ENCODE measurements at regions not wholly inside any gene's neighbourhood (a gene's known extent, or its start where the extent isn't known, plus 50 kb on each side); places are given as distances from the start of the nearest gene placed in this dataset.

DNA sequence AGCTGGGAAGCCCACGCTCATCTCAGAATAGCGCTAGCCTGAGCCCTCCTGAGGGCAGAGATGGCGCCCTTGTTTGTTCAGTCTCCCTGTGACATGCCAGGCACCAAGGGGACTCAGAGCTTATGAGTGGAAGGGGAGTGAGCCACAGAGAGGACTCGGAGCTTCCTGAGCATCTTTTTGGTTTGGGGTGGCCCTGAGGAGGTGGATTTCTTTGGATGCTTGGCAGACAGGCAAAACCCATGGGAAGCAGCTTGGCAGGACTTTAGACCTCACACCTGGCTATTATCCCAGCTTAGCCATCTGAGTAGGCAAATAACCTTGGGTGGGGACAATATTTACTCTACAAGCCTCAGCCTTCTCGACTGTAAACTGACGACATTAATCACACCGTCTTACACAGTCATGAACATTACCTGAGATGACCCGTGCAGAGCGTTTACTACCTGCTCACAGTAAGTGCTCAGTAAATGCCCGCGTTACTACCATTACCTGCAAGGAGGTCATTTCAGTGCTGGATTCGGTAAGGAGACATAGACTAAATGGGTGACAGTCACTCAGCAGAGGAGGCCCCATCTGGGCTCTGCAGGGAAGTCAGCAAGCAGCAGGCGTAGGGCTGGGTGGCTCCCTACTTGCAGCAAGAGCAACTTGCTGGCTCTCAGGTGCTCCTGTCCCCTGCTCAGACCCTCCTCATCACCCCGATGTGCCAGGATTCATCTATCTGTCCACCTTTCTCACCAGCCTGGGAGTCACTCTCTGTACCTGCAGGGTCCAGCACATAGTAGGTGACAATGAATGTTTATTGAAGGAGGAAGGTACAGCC, 54.9 kb downstream of the KLHDC7A start:
- no peak for DNase-seq (ENCODE audit: low read depth in 1 of 2, low spot score in 1 of 2)

DNA sequence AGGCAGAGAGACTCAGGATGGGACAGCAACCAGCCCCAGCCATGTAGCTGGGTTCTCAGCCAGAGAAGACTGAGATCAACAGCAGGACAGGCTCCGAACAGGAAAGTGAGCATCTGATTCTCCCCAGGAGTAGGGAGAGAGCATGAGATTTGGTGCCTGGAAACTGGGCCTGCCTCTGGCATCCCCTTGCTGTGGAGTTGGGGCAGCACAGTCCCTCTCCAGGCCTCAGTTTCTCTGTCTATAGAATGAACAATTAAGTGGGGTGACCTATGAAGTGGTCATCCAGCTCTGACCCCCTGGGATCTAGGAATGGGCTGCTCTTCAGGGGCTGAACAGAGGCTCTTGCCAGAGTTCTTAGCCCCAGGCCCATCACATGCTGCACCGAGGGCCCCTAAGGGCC, 55.6 kb downstream of the KLHDC7A start:
- no peak for DNase-seq (ENCODE audit: low read depth in 1 of 2, low spot score in 1 of 2)

DNA sequence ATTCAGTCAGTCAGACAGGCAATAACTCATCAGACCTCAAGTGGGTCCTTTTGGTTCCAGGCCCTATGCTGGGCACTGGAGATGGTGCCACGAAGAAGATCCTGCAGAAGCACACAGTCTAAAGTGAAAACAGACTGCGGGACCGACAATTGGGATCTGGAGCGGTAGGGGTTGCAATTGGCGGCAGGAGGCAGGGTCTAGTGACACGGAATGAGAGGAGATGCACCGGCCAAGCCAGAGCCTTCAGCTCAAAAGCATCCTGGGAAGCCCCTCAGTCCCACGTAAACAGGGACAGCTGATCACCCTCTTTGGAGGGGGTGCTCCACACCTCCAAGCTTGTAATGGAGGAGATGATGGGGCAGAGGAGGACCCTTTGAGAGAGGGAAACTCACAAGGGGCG, 56.2 kb downstream of the KLHDC7A start:
- DNase-seq (ENCODE audit: low read depth in 1 of 2, low spot score in 1 of 2) = no peak

DNA sequence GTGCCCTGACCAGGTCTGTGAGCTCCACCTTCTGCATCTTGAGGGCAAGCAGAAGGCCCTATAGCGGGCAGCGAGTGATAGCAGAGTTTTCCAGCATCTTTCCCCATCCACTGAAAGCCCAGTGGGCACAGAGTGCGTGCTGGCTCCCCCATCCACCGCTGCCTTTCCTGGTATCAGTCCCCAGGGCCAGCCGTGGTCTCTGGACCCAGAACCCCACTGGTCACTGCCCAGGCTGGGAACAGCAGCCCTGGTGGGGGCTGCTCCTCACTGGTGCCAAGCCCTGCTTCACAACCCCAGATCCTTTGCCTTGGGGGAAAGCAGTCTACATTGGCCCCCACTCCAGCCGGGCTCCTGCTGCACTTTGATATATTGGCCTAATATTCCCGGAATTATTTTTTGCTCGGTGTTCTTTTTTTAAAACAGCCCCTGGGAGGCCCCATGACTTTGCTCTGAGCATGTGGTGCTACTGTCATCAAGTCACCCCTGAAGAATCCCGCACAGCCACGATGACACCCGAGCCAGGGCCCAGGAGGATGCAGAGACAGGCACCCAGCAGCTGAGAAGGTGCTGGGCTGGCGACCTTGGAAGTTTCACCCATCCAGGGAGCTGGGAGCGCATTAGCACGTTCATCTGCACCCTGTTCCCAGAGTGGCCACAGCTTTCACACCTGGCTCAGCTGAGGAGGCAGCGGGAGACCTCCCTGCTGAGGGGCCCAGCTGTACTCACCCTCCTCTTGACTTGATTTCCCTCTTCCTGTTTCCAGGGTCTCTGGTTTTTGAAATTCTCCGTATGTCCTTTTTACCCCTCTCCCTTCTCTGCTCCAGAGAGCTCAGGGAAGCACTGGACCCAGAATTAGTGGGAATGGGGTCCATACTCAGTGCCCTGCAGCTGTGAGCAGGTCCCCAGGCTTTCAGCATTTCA, 56.9 kb downstream of the KLHDC7A start:
- DNase-seq (ENCODE audit: low read depth in 1 of 2, low spot score in 1 of 2) = no peak

DNA sequence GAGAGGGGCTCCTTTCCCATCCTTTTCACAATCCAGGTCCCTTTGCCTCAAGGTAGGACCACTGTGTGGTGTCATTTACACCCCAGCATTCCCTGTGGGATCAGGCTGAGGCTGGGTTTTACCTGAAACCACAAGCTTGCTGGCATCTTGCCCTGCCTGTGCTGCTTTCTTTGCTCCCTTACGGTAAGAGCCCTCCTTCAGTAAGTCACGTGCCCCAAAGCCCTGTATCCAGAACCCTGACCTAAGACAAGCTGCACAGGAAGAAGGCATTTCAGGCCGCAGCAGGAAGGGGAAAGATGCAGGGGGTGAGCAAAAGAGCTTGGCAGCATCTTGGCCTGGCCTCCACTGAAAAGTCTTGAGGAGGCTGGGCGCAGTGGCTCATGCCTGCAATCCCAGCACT, 58.4 kb downstream of the KLHDC7A start:
- no peak for DNase-seq (ENCODE audit: low read depth in 1 of 2, low spot score in 1 of 2)

DNA sequence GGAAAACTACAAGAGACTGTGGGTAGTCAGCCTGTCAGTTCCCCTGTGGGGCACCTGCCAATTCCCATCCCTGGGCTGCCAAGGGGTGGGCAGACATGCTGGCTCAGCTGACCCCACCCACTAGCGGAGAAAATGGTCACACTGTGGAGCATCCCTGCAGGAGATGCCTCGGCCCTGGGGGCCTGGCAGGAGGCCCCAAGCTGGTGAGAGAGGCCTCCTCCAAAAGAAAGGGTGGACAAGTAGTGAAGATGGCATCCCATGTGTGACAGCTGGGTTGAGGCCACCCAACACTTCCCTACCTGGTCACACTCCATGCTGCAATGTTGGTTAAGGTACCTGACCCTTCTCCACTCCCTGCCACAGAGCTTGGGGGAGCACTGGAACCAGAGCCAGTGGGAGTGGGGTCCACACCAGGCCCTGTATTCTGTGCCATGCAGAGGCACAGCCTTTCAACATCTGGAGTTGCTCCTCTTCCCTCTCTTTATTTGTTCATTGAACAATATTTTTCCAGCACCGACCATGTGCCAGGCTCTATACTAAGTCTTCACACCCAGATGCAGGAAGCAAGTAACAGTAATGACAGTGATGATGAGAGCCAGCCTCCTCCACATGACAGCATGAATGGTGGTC, 59.5 kb downstream of the KLHDC7A start:
- DNase-seq (ENCODE audit: low read depth in 1 of 2, low spot score in 1 of 2) = no peak

DNA sequence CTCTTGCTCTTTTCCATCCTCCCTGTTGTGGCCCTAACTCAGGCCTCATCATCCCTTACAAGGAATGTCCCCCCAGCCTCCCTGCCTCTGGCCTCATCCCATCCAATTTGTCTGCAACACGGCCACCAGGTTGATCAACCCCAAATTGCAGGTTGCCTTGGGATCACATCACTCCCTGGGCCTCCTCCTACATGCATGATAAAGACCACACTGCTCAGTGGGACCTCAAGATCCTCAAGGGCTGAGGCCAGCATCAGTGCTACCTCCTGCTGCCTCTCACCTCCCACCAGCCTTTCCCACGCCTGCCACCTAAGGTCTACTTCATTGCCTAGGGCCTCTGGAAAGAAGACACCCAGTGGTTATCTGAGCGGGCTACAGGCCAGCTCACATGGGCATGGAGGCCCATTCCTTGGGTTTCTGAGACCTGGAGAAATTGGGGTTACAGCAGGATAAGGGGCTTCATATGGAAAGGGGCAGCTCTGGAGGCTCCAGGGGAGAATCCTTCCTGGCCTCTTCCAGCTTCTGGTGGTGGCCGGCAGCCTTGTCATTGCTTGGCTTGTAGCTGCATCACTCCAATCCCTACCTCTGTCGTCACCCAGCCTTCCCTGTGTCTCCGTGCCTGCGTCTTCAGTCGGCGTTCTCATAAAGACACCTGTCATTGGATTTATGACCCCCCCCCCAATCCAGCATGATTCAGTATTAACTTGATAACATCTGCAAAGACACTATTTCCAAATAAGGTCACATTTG, 60.5 kb downstream of the KLHDC7A start:
- no peak for DNase-seq (ENCODE audit: low read depth in 1 of 2, low spot score in 1 of 2)

DNA sequence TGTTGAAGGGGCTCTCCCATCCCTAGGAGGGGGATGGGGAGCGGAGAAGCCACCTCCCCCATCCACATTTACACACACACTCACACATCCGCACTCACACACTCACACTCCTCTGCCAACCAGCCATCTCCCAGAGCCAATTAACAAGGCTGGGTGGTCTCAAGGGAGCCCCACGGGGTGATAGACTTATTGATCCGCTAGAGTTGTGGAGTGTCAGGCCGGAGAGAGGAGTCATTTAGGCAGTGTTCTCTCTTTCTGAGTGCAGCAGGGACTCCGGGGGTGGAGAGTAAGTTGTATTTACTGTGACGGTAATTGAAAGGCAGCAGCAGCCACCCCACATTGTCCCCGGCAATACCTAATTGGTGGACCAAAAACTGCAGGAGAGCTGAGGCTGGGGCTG, 61.6 kb downstream of the KLHDC7A start:
- DNase-seq (ENCODE audit: low read depth in 1 of 2, low spot score in 1 of 2) = no peak

DNA sequence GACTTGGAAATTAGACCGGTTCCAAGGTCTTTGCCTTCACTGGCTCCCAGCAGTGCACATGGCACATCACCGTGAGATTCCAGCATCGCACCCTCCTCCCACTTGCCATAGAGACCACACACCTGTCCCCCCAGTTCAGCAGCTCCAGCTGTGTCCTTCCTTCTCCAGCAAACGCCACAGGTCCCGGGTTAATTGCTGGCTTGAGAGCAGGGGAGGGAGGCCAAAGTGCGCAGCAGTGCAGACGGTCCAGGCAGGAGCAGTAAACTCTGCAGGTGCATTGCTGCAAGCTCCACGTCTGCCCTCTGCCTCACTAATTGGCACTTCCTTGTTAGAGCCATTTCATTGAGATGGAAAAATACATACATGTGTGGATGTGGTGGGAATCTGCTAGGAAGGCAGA, 65.3 kb downstream of the KLHDC7A start:
- DNase-seq (ENCODE audit: low read depth in 1 of 2, low spot score in 1 of 2) = no peak

DNA sequence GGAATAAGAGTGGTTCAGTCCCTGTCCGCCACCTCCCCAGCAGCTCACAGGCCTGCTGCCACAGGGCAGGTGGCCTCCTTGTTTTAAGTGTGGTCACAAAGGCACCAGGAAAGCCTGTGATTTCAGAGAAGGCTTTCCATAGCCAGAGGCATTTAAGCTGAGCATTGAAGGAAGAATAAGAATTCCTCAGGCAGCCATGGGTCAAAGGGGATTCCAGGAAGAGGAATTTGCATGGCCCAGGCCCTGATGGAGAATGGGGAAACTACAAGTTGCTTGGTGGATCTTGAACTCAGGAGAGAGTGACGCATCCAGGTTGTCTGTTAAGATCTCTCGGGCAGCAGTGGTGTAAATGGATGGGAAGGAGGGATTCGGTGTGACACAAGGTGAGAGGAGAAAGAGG, 66.7 kb downstream of the KLHDC7A start:
- DNase-seq (ENCODE audit: low read depth in 1 of 2, low spot score in 1 of 2) = no peak

DNA sequence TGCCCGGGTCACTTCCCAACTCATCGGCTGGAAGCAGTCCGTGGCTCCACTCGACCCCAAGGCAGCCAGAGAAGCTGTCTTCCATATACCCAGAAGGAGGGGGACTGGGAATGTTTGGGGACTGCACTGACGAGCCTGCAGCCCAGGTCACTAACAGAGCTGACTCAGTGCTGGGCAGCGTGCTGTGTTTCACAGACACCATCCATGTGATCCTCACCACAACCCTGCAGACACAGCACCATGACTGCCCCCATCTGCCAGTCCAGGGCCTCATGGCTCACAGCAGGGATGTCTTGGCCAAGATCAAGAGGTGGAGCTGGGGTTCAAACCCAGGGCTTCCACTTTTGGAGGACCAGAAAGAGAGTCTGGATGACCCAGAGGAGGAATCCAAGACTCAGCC, 67.9 kb downstream of the KLHDC7A start:
- no peak for DNase-seq (ENCODE audit: low read depth in 1 of 2, low spot score in 1 of 2)

DNA sequence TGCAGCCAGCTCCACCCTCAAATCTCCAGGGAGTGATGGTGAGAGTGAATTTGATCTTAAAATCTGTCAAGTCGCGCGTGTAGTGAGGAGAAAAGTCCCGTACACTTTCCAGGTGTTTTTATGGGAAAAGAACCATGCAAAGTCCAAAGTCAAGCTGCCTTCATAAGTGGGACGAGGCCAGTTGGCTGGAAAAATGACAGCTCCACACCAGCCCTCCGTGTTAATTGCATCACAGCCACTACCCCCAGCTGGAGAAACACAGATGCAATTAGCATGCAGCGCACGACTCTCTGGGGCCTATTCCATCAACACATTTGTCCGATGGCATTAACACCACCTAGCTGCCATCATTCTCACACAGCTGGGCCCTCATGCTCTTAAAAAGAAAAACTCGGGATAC, 68.4 kb downstream of the KLHDC7A start:
- DNase-seq (ENCODE audit: low read depth in 1 of 2, low spot score in 1 of 2) = no peak

DNA sequence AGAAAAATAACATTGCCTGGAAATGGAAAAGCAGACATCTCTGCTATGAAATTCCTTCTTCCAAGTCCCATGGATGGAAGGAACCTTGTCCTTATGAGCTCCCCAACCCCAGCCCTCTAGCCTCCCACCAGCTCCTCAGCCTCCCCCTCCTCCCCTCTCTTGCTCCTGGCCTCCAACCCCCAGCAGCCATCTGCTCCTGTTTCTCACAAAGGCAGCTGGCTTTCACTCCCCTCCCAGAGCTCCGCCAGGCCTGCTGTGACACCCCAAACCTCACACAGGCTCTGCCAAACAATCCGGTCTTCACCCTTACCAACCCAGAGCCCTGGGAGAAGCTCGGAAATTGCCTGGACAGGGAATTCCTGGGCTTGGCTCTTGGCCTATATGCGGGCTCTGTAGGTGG, 69.2 kb downstream of the KLHDC7A start:
- DNase-seq (ENCODE audit: low read depth in 1 of 2, low spot score in 1 of 2) = no peak

DNA sequence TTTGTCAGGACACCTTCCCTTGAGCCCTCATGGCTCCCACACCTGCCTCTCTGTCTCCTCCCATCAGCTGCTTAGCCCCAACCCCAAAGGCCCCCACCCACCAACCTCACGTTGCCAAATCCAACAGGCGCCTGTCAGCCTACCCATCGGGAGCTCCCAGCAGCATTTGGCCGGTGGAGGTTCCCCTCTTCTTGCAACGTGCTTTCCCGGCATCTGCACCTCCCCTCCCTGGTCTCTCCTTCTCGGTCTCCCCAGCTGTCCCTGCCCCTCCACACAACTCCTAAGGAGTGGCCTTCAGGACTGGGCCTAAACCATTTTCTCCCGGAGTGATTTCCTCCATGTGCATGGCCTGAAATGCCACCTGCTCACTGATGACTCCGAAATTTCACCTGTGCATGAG, 71.9 kb downstream of the KLHDC7A start:
- DNase-seq (ENCODE audit: low read depth in 1 of 2, low spot score in 1 of 2) = no peak

DNA sequence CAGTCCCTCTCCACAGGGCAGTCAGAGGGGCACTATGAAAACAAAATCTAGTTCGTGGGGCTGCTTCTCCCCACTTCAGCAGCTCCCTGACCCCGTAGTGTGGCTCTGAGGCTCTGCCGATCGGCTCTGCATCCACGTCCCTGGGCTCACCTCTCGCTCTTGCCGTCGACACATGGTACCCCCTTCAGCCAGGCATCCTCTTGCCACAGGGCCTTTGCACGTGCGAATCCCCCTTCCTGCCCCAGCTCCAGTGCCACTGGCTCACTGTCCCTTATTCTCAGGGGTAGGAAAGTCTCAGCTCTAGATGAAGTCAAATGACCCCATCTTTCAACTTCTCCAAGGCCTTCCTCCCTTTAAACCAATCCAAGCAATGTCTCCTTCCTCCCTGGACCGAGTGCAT, 72.7 kb downstream of the KLHDC7A start:
- DNase-seq (ENCODE audit: low read depth in 1 of 2, low spot score in 1 of 2) = no peak

DNA sequence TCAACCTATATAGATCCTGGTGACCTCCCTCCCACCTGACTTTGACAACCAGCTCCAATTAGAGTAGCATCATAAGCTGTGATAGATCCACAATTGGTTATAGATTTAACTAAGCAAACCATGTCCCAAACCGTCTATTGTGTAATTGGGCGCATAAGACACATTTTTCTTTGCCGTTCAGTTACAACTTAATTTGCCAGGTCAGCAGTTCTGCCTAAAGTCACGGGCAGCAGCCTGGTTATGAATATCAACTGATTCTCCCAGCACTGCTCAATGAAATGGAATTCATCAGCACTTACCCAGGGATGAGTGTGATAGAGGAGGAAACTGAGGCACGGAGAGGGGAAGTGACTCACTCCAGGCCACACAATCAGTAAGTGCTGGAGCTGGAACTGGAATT, 73.4 kb downstream of the KLHDC7A start:
- no peak for DNase-seq (ENCODE audit: low read depth in 1 of 2, low spot score in 1 of 2)

DNA sequence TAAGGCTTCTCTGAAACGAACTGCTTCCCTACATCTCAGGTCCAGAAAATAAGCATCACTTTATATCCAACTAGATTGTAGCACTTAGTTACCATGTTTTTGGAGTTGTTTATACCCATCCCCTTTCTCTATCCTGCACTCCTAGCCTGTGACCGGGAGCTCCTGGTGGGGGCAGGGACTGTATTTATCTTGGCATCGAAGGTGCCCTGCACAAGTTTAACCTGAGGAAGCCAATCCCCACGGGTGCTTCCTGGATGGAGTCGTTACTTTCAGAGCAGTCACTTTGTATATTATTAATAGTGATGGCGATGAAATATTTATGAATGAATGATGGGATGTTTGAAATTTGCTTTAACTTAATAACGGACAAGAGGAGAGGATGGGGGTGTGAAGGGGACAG, 73.9 kb downstream of the KLHDC7A start:
- DNase-seq (ENCODE audit: low read depth in 1 of 2, low spot score in 1 of 2) = no peak

DNA sequence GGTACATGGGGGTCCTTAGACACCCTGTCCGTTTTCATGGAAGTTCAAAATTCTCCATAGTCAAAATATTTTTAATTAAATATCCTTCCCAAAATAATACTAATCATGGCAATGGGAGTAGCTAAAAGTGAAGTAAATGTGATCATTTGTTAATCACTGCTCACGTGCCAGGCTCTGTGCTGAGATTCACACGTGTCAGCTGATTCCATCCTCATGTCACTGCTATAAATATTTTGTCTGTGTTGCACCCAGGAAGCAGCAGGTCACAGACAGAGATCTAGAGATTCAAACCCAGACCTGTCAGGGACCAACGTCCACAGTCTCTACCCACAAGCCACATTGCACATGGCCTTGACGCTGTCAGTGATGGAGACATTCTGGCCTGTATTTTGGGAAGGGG, 74.3 kb downstream of the KLHDC7A start:
- DNase-seq (ENCODE audit: low read depth in 1 of 2, low spot score in 1 of 2) = no peak

DNA sequence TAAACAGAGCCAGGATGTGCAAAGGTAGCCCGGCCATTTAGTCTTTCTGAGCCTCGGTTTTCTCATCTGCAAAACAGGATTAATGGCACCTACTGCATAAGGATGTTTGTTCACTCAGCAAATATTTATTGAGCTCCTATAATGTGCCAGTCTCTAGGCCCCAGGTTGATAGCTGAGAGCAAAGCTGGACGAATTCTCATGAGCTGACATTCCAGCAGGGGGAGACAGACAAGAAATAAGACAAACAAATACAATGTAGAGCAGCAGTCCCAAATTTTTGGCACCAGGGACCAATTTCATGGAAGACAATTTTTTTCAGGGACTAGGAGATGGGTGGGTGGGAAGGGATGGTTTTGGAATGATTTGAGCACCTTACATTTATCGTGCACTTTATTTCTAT, 74.3 kb upstream of the PAX7 start:
- no peak for DNase-seq (ENCODE audit: low read depth in 1 of 2, low spot score in 1 of 2)

DNA sequence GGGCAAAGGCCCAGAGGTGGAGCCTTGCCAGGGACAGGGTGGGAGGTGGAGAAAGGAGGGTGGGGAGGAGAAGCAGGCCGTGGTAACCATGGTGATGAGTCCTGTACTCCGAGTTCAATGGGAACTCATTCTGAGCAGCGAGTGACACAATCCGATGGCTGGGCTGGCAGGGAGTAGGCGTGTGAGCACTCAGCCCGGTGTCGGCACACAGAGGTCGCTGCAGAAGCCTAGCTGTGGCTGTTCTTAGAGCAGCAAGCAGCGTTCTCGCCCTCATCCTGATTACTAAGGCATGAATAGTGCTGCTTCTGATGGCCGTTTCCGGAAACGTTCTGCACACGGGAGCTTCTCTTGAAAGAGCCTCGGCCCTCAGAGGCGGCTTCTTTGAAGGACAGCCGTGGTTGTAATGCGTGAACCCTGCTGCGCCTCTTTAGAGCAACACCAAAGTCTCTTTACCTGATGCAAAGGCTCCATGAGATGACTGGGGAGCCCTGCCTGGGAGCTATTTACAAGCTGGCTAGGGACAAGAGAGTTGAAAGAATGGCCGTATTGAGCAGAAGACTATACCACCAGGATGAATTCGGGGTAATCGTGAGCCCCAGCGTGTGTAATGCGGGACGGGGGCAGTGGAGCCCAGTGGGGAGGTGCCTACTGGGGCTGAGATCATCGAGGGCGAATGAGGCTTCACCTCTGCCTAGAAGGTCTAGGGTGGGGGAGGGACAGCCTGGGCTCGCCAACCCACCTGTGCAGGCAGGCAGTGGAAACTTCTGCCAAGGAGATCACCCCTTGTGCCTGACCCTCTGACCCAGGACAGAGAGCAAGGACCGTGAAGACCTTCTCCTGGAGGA, 72.8 kb upstream of the PAX7 start:
- no peak for DNase-seq (ENCODE audit: low read depth in 1 of 2, low spot score in 1 of 2)

All from activated CD4-positive, alpha-beta T cell treated with anti-CD3 and anti-CD28 coated beads, Interleukin-2, amount 50 U/mL, for 24 hours (primary cell).